ENCODE measurements at regions not wholly inside any gene's neighbourhood (a gene's known extent, or its start where the extent isn't known, plus 50 kb on each side); places are given as distances from the start of the nearest gene placed in this dataset.

DNA sequence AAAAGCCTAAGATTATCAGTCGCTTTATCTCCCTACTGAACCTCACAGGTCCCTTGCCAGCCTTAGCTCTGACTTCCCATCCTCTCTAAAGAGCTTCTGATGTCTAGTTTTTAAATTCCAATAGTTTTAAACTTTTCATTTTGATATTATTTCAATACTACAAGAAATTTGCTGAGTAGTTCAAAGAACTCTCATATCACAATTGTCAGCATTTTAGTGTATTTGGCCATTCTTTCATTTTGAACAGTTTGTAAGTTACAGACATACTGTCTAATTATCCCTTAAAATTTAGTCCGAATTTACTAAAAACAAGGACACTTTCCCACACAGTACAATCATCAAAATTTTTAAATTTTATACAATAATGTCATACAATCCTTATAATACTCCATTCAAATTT is 666.8 kb upstream of the SETBP1 start:
- DNase-seq = no peak

- DNase-seq = no peak
Observed at GRCh38 chr18:44025421-44025820, 655.3 kb upstream of the SETBP1 start.

GRCh38 chr18:44028109-44028508 is 652.6 kb upstream of the SETBP1 start:
- DNase-seq = no peak

DNA sequence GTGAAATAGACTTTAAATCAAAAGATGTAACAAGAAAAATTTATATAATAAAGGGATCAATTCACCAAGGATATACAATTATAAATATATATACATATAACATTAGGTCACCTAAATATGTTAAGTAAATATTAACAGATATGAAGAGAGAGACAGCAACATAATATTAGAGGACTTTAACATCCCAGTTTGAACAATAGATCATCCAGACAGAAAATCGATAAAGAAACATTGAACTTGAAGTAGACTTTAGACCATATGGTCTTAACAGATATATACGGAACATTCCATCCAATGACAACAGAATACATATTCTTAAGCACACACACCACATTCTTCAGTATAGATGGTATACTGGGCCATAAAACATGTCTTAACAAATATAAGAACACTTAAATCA is 649.6 kb upstream of the SETBP1 start:
- no peak for DNase-seq

DNA sequence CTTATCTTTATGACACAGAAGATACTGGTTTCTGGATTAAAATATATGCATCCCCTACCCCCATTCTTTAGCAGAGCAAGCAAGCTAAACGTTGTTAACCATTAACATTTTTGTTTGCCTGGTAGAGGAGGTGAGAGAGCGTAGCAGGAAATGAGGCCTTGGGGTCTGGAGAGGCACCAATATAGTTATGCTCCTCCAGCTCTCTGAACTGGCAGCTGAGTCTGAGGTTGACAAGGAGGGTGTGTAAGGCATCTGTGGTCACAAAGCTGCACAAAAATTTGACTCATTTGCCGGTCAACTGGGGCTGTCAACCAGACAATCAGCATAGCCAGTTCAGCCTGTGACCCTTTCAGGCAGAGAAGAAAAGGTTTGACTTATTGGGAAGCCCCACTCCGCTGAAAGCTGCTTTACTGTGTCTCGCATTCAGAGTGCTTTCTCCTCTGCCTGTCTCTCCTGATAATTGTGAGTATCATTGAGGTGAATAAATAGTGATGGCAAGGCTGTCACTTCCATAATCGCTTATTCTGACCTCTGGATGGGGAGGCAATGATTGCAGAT is 647.5 kb upstream of the SETBP1 start:
- no peak for DNase-seq

DNA sequence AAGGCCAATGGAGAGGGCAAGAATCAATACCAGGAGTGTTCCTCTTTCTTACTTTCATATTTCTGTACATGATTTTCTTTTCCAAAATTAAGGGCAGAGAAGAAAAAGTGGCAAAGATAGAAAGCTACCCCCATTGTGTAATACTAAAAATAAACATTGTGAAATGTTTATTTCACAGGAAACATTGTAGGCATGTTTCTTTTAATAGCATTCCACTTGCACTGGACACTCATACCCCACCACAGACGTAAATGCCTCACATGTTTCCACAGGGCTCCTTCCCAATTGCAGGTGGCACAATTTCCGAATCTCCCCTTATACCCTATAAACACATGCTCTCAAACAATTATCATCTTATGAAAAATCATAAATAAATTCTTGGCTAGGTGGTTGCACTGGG is 645.1 kb upstream of the SETBP1 start:
- DNase-seq = no peak

DNA sequence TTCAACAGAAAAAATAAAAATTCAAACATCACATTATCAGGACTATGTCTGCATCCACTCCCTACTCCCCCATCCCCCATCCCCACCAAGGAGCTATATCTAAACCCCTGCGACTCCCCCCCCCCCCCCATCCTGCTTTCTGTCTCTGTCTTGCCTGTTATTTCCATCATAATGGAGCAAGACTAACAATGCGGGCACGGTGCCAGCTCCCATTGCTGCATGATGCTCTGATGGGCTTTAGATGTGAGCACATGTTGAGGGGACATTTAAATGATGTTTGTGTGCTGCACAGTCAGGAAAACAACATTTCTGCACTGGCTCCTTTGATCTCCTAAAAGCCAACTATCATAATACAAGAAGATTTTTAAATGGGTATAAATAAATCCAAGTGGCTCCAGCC is 644.2 kb upstream of the SETBP1 start:
- no peak for DNase-seq

GRCh38 chr18:44039216-44039615 is 641.5 kb upstream of the SETBP1 start:
- no peak for DNase-seq

GRCh38 chr18:44039826-44040225 is 640.9 kb upstream of the SETBP1 start:
- no peak for DNase-seq

DNA sequence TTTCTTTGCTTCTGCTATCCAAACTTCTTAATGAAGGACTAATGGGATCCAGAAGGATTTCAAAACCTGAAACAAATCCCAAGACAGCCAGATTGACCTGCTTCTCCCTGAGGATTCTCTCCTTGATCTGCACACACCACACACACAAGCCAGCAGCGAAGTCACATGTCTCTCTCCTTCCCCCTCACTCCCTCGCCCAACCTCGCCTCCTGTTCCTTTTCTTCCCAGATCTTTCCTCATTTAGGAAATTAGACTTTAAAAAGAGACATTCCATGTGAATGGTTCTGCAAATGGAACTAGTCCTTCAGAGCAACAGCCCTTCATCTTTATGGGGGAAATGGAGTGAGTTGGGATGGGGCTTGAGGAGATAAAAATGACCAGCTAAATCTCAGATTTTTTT is 639.1 kb upstream of the SETBP1 start:
- DNase-seq = no peak

DNA sequence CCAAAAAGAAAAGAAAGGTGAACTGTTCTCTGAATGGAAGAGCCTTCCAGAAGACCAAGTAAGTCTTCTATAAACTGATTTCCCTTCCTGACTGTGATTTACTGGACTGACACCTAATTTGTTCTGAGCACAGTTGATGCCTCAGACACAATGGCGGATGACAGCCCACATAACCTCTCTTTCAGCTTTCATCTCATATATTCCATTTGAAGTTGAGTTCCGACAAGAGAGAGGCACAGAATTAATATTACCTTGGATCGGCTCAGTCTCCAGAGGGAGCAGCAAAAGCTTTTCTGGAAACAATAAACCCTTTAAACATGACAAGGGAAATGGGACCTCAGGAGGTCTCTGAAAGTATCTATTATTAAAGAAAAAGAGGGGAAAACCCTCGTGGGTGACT is 638.7 kb upstream of the SETBP1 start:
- no peak for DNase-seq

DNA sequence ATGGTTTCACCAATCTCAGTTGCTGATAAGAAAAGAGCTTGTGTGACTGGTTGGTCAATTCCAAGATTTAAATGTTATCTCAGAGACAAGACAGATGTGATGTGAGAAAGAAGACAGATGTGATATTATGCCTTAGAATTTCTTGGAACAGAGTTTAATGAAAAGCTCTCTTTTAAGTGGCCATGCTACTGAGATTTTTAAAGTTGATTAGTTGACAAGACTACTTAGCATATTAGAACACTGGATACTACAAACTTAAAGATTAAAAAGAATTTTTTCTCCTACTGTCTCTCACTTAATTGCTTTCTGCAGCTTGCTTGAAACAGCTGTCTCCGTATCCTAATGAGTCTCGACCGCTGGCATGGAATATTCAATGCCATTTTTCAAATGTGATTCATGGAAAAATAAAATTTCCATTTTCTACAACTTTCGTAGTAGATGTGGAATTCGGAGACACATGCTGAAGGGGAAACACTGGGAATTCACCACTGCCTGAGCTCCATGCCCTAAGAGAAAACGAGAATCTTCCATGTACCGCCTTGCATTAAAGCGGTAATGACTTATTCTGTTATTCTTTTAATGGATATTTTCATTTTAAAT is 634.2 kb upstream of the SETBP1 start:
- no peak for DNase-seq

DNA sequence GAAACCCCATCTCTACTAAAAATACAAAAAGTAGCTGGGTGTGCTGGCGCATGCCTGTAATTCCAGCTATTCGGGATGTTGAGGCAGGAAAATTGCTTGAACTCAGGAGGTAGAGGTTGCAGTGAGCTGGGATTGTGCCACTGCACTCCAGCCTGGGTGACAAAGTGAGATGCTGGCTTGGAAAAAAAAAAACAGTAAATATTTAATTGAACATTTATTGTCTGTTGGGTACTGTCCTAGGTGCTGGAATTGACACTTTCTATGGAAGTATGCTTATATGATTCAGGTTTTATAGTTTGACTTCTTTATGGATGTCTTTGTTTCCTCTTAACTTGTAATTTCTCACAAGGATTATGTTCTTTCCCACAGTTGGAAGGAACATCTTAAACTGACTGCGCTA is 633.1 kb upstream of the SETBP1 start:
- no peak for DNase-seq

DNA sequence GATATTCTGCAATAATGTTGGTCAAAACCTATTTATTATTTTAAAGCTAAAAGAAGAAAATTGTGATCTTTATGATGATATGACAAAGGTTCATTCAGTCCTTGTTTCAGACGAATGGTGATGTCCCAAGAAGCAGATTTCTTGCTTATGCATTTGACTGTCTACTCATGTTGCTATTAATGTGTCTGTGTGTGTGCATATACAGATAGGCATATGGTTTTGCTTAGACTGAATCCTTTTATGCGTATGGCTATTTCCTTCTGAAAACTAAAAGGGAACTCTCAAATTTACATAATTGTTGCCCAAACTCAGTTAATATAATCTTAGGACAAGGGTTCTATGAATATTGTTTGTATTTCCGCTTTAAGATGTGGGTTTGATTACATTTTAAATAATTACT is 632.3 kb upstream of the SETBP1 start:
- DNase-seq = no peak

GRCh38 chr18:44048846-44049245 is 631.8 kb upstream of the SETBP1 start:
- no peak for DNase-seq

- no peak for DNase-seq
Observed at GRCh38 chr18:44051026-44051425, 629.7 kb upstream of the SETBP1 start.

DNA sequence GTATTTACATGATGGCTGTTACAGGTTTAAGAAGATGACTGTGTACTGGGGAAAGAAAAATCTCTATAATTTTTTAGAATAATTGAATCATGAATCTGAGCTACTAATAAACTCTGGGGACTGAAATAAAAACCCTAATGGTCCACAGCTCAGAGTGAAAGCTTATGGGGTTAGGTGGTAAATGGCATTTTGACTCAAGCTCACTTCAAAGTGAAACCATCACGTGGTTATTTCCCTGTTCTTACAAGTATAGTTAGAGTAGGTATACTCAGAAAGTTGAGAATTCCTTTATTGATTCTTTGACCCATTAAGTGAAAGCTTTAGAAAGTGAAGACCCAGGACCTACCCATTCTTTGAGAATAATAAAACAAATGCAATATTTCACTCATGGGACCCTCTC is 626.2 kb upstream of the SETBP1 start:
- no peak for DNase-seq

- DNase-seq = no peak
Observed at GRCh38 chr18:44060197-44060596, 620.5 kb upstream of the SETBP1 start.

- DNase-seq = no peak
Observed at GRCh38 chr18:44061438-44061837, 619.2 kb upstream of the SETBP1 start.

GRCh38 chr18:44062345-44062744 is 618.3 kb upstream of the SETBP1 start:
- DNase-seq = no peak

DNA sequence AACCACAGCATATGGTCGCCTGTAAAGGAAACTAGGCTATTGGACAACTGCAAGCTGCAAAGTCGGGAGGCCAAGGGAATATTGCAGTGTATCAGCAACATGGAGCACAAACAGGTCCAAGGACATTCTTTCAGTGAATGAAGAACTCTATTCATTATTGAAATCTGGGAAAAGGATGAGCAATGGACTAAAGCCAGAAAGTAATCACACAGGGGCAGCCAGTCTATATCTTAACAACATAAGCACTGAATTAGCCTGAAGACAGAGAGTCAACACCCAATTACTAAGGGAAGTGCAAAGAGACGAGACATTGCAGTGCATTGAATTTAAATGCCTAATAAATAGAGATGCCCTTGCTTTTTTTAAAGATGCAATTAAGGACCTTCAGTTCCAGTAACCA is 615.5 kb upstream of the SETBP1 start:
- no peak for DNase-seq

DNA sequence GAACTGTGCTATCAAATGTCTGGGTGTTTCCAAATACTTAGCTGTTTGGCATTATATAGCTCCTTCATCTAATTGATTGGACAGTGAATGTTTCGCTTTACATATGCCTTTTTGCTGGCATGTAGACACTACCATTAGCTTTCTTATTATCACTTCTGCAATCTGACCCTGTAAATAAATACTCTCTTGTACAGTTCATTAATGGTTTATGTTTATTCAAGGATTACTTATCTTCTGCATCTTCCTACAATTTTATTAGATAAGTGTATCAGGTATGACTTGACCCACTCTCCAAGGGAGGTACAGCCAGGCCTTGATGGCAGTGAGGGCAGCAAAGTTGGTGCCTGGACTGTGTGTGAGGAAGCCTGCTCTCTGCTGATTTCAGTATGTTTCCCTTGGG is 614.1 kb upstream of the SETBP1 start:
- DNase-seq = no peak

DNA sequence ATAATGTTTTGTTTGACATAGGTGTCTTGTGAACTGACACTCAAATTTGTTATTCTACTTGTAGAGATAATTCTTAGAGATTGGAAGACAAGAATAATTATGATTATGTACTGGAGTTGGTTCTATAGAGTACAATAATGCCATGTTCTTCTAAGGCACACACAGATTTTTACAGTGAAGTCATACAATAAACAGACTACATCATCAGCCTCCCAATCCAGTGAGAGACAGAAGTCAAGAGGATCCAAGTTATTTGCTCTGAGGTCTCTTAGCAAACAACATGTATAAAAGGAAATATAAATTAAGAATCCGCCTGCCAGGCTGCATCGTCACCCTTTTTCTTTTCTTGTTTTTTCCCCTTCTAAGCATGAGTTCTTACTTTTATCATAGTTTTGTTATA is 613.5 kb upstream of the SETBP1 start:
- no peak for DNase-seq

DNA sequence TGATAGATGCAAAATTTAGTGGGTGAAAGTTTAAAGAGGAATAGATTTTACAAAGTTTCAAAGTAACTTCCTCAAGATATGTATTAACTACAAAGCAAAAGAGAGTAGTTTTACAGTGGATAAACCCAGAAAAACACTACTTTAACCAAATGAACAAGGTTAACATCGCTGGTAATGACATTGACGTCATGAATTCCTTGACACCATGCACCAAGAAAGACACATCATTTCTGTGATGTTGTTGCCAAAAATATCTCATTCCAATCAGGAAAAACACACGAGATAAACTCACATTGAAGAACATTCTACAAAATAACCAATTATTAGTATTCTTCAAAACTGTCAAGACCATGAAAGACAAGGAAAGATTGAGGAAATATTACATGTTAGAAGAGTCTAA is 605.6 kb upstream of the SETBP1 start:
- no peak for DNase-seq

- DNase-seq = no peak
Observed at GRCh38 chr18:44079606-44080005, 601.1 kb upstream of the SETBP1 start.

- DNase-seq = no peak
Observed at GRCh38 chr18:44080054-44080453, 600.6 kb upstream of the SETBP1 start.
